GM12878 (cell line): ENCODE measurements at regions not wholly inside any gene's neighbourhood (a gene's known extent, or its start where the extent isn't known, plus 50 kb on each side); places are given as distances from the start of the nearest gene placed in this dataset.

ENCODE experiments used
- BRCA1 ChIP-seq: IDR thresholded peaks from 2 replicates; pipeline ENCODE4 v1.6.1; 2011; ENCODE audit warnings: low read depth, low read length, improper control_type of control experiment
- CHD2 ChIP-seq: IDR thresholded peaks from 2 replicates; pipeline ENCODE4 v1.6.1; 2011; ENCODE audit warnings: low read depth, low read length, improper control_type of control experiment, borderline replicate concordance
- NFIC ChIP-seq: IDR thresholded peaks from 2 replicates; pipeline ENCODE4 v1.6.1; 2012; ENCODE audit warnings: low read depth, mild to moderate bottlenecking, inconsistent platforms, low read length, moderate library complexity

DNA sequence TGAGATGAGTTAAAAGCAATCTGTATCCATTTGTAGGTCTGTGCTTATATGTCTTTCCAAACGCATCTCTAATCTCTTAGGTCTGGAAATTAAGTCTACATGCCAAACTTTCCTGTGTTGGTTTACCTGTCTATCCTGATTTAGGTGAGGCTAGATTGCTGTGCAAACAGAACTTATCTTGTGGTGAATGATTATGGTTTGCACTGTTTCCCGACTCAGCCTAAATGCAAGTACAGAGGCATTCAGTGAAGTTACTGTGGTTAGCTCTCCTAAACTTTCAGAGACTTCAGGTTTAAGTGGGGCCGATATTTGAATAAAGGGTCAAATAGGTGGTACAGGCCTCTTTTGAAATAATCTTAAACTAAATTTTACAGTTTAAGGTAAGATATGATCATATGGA lies 103.5 kb downstream of the ICOS start:
- TF ChIP-seq BRCA1 (no peak), NFIC (no peak), CHD2 (no peak)
